Loucy (cell line): ENCODE measurements at regions not wholly inside any gene's neighbourhood (a gene's known extent, or its start where the extent isn't known, plus 50 kb on each side); places are given as distances from the start of the nearest gene placed in this dataset.

Source experiments
- H2AFZ ChIP-seq: fragments of 200-600 bp; sonication (generic); 2 replicates; pipeline ENCODE4 v1.6.0; 2016; ENCODE audit warnings: antibody characterized with exemption, mild to moderate bottlenecking, low read length, moderate library complexity
- H3F3A ChIP-seq: fragments of 200-600 bp; 2 replicates; pipeline ENCODE4 v1.6.0; 2016; ENCODE audit warnings: antibody characterized with exemption, low read depth, mild to moderate bottlenecking
- H3K27me3 ChIP-seq: fragments of 200-600 bp; sonication (generic); 2 replicates; pipeline ENCODE4 v1.6.1; 2014; ENCODE audit warnings: low read length, mild to moderate bottlenecking; ENCODE audit not compliant: insufficient read depth, poor library complexity, severe bottlenecking
- H3K36me3 ChIP-seq: fragments of 200-600 bp; sonication (generic); 2 replicates; pipeline ENCODE4 v1.6.1; 2016; ENCODE audit warnings: low read length; ENCODE audit not compliant: insufficient read depth
- H3K4me1 ChIP-seq: fragments of 200-600 bp; sonication (generic); 2 replicates; pipeline ENCODE4 v1.5.1; 2014; ENCODE audit warnings: low read length, mild to moderate bottlenecking; ENCODE audit not compliant: insufficient read depth, poor library complexity, severe bottlenecking
- H3K4me2 ChIP-seq: fragments of 200-600 bp; sonication (generic); 2 replicates; pipeline ENCODE4 v1.6.0; 2014; ENCODE audit warnings: antibody characterized with exemption, low read length, low read depth, mild to moderate bottlenecking; ENCODE audit not compliant: poor library complexity, severe bottlenecking
- H3K4me3 ChIP-seq: fragments of 200-600 bp; sonication (generic); 2 replicates; pipeline ENCODE4 v1.5.1; 2014; ENCODE audit warnings: low read length, mild to moderate bottlenecking, mixed read lengths; ENCODE audit not compliant: poor library complexity, severe bottlenecking
- H3K79me2 ChIP-seq: fragments of 200-600 bp; sonication (generic); 2 replicates; pipeline ENCODE4 v1.6.1; 2014; ENCODE audit warnings: low read length; ENCODE audit not compliant: insufficient read depth
- H3K9ac ChIP-seq: fragments of 200-600 bp; sonication (generic); 2 replicates; pipeline ENCODE4 v1.6.0; 2014; ENCODE audit warnings: mild to moderate bottlenecking, low read depth, low read length, moderate library complexity; ENCODE audit not compliant: poor library complexity, severe bottlenecking
- H3K9me2 ChIP-seq: fragments of 200-600 bp; sonication (generic); replicated peaks from 2 replicates; pipeline ENCODE4 v1.6.1; 2016; ENCODE audit warnings: low read depth, low read length, mixed read lengths
- H3K9me3 ChIP-seq: fragments of 200-600 bp; sonication (generic); 2 replicates; pipeline ENCODE4 v1.6.1; 2014; ENCODE audit warnings: mild to moderate bottlenecking, antibody characterized with exemption, low read length, low read depth; ENCODE audit not compliant: insufficient read depth
- H4K20me1 ChIP-seq: fragments of 200-600 bp; sonication (generic); 2 replicates; pipeline ENCODE4 v1.6.0; 2014; ENCODE audit warnings: antibody characterized with exemption, low read length, mild to moderate bottlenecking; ENCODE audit not compliant: insufficient read depth, poor library complexity, severe bottlenecking
- CTCF ChIP-seq: fragments of 200-600 bp; sonication (generic); conservative IDR thresholded peaks from 2 replicates; pipeline ENCODE4 v1.5.1; 2014; ENCODE audit warnings: mild to moderate bottlenecking, antibody characterized with exemption, low read length
- EZH2phosphoT487 ChIP-seq: fragments of 200-600 bp; IDR thresholded peaks from 2 replicates; pipeline ENCODE4 v1.6.1; 2018; ENCODE audit warnings: antibody characterized with exemption, mild to moderate bottlenecking, moderate library complexity, borderline replicate concordance

- Histone ChIP-seq H3F3A (no peaks in the 10 kb centered on the region), H3K4me1 (no peaks in the 10 kb centered on the region), H3K9ac (no peak overlapping the region), H4K20me1 (no peaks in the 10 kb centered on the region), H3K4me3 (no peak overlapping the region), H3K27me3 (no peaks in the 10 kb centered on the region), H3K36me3 (no peaks in the 10 kb centered on the region), H2AFZ (no peak overlapping the region), H3K9me3 (no peaks in the 10 kb centered on the region), H3K9me2 (no peaks in the 10 kb centered on the region), H3K79me2 (no peaks in the 10 kb centered on the region), H3K4me2 (no peak overlapping the region)
- TF ChIP-seq EZH2phosphoT487 (no peak), CTCF (no peak)
Observed at GRCh38 chr3:104245261-104245660, 1121.4 kb upstream of the ALCAM start.

- Histone ChIP-seq H3K9ac (no peak overlapping the region), H3K9me2 (no peaks in the 10 kb centered on the region), H3K36me3 (no peaks in the 10 kb centered on the region), H3K4me2 (no peak overlapping the region), H3K4me1 (no peaks in the 10 kb centered on the region), H3F3A (no peaks in the 10 kb centered on the region), H3K4me3 (no peak overlapping the region), H2AFZ (no peak overlapping the region), H3K79me2 (no peaks in the 10 kb centered on the region), H4K20me1 (no peaks in the 10 kb centered on the region), H3K9me3 (no peaks in the 10 kb centered on the region), H3K27me3 (no peaks in the 10 kb centered on the region)
- TF ChIP-seq EZH2phosphoT487, result no peak
- no peak for TF ChIP-seq CTCF
Observed at GRCh38 chr3:104245981-104246380, 1120.7 kb upstream of the ALCAM start.

GRCh38 chr3:104257486-104257885, 1109.2 kb upstream of the ALCAM start:
- Histone ChIP-seq H3K4me1 (no peaks in the 10 kb centered on the region), H3K79me2 (no peaks in the 10 kb centered on the region), H3F3A (no peaks in the 10 kb centered on the region), H3K4me2 (no peak overlapping the region), H3K9me2 (0 out of 2 replicates have a peak, but pooled peaks cover 3% of the 10 kb centered on the region), H3K27me3 (no peaks in the 10 kb centered on the region), H3K4me3 (no peak overlapping the region), H3K9ac (no peak overlapping the region), H3K9me3 (0 out of 2 replicates have a peak, but pooled peaks cover 3% of the 10 kb centered on the region), H2AFZ (no peak overlapping the region), H4K20me1 (no peaks in the 10 kb centered on the region), H3K36me3 (no peaks in the 10 kb centered on the region)
- TF ChIP-seq EZH2phosphoT487 (no peak), CTCF (no peak)
